ENCODE measurements at regions not wholly inside any gene's neighbourhood (a gene's known extent, or its start where the extent isn't known, plus 50 kb on each side); places are given as distances from the start of the nearest gene placed in this dataset.

DNA sequence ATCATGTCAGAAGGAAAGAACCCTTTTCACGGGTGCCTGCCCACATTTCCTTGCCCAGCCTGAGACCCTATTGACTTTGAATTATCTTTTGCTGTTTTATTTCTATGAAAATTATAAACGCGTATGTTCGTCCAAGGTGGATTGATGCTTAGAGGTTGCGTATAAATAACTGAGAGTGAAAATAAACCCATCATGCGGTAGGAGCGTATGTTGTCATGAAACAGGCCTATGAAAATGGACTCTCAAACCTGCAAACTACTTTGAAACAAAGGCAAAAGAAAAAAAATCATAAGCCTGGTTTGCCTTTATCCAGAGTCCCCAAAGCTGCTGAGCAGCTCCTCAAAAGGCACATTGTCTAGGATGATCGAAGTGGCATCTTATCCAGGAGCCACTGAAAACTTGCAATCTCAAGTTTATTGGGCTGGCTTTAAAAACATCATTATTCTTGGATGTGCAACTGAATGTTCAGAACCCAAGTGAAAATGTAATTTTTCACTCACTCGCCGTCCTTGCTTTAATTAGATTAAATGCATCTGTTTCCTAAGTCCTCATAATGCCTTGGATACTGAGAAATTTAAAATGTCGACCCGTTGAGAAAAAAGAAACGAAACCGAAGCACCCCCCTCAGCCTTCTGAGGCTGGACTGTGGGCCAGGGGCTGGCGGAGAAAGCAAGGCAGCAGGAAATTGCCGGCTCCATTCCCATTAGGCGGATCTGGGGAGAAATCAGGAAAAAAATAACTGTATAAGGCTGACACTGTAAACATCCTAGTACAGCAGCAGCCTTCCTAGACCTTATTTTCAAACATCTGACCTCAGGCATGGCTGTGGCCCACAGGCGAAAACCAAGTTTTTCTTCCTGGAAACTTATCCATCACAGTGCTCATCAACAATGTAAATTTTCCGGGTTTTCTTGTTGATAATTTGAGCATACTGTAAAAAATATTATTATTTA, 82.9 kb upstream of the PPARA start:
- DNase-seq: no peak

DNA sequence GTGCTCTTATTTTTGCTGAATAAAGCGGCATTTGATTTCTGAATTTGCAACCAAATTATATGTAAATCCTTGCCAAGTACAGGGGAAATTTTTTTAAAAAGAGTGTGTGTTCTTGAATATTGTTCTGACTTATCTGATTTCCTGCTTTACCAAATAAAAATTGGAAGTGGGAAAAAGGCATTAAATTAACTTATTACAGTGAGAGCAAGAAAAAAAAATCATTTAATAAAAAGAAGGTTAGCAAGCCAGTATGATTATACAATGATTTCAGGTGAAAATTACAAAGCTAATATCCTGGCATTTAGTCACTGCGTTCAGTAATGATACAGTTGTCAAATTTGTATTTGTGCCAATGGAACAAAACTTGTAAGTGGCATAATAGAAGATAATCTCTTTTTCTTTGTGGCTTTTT, 82.1 kb upstream of the PPARA start:
- no peak for DNase-seq

DNA sequence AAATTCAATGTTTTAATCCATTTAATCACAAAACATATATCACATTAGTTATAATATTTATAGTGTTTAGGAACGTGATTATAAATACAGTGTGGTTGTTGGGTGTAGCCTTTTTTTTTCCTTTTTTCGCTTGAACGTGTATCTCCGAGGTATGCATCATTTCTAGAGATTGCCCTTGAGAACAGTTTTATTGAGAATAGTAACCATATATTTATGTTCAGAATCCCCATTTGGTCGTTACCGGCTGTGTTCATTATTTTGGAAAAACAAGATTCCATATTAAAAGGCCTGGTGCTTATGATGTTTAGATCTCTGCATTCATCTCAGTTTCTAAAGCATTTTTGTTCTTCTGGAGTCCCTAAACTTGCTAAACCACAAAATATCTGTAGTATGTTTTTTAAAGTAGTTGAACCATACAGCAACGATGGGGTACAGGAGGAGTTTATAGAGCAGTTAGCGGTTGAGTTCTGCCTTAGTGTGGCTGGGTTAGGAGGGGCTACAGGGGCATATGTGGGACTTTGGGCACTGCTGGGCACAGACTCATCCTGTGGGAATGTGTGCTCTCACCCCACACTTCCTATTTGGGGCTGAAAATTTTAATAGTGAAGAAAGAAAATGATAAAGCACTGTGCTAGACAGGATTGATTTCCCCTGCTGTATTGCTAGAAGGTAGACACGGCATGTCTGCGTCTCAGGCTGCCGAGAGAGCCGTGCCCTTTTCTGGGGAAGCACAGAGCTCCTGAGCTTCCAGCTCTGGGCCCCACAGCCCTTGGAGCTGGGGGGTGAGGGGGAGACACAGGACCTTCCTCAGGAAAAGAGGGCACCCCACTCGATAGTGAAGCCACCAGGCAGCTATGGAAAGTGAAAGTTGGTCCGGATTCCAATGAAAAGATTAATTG, 81.5 kb upstream of the PPARA start:
- no peak for DNase-seq

DNA sequence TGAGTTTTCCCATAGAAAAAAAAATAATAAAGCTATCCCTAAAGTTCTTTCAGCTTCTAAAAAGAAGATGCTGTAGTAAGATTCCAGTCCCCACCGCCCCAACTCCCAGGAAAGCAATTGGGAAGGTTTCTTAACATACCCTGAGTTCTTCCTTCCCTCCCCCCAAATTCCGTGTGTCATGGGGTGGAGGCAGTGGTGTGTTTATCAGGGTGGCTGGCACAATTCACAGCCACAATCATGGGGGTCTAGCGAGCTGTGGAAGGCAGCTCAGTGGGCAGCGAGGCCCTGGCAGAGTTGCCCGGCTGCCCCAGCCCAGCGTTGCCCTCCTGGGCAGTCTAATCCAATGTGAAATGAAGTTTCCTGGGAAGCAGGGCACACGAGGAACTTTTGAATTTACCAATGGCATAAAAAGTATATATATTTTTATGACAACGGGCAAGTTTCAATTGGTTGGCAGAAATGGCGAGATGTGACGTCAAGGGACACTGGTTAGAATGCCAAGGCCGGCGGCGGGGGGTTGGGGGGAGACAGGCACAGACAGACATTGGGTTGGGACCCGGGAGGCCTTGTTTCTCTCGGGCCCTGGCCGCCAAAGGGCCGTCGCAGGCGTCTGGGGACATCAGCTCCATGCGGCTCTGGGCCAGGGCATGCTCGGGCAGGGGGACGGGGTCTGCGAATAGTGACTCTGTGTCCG, 80.7 kb upstream of the PPARA start:
- peak; percentile 66 for DNase-seq

DNA sequence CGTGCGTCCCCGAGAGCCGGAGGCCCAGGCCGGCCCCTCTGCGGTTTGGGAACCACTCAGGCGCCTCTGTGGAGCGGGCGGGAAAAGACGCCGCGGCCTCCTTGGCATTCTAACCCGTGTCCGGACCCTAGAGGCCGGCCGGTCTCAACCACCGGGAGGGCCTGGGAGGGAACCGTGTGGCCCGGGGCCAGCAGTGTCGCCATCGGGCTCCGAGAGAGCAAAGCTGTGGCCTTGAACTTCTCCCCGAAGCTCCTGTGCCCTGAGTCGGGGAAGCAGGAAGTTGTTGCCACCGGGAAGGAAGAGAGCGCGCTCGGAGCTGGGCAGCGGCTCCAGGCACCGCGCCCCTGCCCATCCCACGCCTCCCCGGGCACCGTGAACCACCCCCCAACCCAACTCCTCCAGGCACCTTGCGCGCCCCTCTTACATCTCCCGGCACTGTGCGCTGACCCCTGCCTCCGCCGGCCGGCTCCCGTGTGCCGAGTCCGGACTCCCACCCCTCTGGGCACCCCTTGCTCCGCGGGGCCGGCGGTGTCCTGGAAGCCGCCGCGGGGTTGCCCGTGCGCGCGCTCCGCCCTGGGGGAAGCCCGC, 80.0 kb upstream of the PPARA start:
- no peak for DNase-seq

DNA sequence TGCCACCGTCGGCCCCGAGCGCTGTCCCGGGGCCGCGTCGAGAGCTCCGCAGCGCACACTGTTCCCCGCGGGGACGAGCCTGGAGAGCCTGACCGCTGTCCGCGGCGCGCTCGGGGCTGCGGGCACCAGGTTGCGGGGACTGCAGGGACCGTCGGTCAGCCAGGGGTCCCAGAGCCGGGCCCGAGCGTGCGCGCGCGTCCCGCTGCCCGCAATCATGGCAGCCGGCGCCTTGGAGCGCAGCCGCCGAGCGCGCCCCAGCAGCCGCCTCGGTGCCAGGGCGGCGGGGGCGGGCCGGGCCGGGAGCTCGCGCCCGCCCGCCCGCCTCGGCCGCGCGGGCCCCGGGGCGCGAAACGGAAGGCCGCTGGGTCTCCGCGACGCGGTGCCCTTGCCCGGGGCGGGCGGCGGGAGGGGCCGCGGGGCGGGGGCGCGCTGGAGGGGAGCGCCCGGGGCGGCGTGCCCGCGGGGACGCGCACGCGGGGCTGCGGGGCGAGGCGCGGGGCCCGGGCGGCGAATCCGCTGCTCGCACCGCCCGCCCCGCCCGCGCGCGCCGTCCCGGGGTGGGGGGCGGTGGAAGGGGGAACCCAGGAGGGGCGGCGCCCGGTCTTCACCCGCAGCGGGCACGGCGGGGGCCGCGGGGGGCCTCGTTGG, 79.4 kb upstream of the PPARA start:
- DNase-seq: no peak

DNA sequence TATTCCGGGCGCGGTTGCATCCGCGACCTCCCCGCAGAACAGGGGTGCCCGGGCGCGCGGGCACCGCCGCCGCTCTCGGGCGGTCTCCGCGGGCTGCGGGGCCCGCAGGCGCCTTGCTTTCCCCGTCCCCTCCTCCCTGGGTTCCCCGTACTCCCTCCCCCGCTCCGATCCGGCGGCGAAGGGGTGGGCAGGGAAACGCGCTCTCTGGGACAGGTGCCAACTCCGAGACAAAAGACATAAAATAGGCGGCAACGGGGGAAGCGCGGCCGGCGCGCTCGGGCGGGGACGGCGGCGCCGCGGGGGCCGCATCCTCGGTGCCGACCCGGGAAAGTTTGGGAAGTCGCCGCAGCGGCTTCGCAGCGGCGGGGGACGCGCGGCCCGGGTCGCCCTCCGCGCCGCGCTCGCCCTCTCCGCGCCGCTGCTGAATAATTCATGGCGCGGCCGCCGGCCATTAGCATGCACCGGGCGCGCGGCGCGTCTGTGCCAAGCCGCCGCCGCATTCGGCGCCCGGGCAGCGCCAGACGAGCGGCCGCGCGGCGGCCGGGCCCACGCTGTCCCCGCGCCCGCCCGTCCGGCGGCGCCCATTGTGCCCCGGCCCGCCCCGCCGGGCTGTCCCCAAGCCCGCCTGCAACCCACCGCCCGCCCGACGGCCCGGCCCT, 78.7 kb upstream of the PPARA start:
- peak; percentile 47 for DNase-seq

DNA sequence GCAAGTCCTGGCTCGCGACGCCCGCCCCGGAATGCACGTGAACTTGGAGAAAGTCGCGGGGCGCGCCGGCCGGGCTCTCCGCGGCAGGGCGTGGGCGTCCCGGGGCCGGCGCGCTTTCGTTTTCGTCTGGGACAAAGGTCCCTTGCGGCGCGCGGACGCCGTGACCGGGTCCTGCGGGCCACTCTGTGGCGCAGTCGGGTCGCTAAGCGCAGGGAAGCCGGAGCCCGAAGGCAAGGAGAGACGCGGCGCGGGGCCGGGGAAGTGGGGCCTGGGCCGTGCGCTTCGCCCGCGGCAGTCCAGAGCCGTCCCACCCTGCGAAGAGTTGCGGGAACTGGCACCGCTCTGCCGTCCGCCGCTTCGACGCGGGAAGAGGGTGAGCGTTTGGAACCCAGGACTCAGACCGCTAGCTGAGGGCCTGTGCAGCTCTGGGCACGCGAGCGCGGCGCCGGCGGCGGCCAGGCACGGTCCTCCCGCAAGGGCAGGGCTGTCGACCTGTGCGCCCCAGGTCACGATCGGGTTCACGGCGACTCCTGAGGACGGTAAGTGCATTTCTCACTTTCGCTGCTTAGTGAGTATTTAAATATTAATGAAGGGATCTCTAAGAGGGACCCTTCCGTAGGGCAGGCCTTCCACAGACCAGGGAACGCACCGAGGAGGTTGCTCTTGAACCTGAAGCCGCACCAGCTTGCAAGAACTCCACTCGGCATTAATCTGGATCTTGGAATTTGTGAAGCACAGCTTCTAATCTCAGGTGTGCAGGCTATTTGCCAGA, 78.0 kb upstream of the PPARA start:
- no peak for DNase-seq

DNA sequence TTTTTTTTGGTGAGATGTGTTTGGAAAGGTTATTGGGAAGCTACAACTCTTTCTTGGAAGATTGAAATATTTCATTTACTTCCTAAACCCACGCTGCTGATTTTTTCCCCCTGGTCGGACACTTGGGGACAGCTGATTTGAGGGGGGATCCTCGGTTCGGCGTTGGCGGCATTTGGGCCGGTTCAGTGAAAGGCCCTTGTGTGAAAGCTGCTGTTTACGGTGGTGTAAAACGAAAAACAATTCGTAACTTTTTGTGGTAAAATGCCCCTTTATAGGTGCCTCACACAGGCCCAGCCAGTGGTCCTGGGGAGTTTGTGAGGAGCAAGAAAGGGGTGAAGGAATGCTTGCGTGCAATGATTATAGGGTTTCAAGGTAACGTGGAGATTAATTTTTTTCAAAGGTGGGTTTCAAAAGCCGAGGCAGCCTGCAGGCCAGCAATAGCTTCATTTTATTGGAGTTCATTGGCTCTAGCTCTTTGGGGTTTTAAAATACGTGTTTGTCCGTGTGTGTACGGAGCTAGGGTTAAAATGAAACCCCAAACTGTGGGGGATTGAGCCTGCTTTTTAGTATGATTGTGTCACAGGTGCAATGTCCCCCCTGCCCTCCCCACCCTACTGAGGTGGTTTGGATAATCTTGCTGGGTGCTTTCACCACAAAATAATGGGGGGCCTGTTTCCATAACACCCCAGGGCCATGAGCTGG, 77.2 kb upstream of the PPARA start:
- no peak for DNase-seq

DNA sequence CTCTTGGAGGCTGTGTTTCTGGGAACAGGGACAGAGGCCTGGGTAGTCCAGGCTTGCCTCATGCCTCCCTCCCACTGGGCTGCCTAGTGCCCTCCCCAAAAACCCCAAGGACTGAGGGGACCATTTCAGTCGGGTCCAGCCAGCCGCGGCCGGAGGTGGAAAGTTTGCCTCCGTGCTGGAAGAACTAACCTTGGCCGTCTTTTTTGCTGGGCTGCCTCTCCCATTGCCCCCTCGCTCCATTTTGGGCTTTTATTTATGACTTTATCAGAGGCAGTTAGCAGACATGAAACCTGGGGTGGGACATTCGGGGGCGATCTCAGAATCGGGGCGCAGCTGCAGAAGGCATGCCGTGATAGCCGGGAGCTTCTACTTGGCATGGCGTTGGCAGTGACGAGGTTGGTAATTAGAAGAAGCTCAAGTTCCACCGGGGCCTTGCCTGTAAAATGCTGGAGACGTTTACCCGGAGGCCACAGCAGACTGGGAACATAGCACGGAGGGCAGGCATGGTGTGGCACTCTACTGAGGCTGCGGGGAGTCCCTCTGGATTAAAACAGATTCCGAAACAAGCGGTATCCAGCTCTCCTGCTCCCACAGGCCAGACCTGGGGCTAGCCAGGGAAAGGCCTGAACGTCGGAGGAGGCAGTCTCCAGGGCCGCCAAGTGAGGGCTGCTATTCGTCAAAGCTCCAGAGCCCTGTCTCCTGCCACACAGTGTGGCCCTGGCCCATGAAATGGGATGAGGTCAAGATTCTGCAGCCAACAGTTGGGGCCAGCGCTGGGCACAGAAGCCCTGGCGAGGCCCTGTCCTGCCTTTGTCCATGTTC, 76.4 kb upstream of the PPARA start:
- no peak for DNase-seq

DNA sequence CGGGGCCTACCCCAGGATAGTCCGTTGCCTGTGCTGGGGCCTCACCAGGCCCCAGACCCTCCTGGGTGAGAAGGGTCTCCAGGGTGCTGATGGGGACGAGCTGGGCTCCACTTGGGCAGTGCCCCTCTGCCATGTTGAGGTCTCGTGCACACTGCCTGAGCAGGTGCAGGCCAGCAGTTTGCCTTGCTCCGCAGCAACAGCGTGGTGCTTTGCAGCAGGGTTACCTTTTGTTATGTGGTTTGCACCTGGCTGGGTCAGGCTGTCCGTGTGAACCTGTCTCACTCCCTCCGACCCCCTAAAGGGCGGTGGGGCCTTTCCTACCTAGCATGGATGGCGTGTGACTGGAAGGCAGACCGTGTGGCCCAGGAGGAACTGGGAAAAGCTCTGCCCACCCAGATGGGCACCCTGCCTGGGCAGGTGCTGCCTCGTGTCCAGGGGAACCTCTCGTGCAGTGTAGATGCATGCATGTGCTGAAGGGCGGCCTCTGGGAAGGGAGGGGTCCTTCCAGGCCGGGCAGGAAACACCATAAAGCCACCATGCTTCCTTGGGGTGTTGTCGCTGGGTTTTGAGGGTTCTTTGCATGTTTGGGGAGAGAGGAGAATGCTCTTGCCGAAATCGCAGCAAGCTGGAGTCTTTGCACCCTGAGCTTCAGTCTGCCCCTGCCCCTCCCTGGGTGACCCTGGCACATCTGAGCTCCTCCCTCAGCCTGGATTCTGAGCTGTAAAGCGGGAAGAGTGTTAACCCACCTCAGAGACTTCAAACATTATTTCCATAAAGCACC, 75.4 kb upstream of the PPARA start:
- DNase-seq: no peak

DNA sequence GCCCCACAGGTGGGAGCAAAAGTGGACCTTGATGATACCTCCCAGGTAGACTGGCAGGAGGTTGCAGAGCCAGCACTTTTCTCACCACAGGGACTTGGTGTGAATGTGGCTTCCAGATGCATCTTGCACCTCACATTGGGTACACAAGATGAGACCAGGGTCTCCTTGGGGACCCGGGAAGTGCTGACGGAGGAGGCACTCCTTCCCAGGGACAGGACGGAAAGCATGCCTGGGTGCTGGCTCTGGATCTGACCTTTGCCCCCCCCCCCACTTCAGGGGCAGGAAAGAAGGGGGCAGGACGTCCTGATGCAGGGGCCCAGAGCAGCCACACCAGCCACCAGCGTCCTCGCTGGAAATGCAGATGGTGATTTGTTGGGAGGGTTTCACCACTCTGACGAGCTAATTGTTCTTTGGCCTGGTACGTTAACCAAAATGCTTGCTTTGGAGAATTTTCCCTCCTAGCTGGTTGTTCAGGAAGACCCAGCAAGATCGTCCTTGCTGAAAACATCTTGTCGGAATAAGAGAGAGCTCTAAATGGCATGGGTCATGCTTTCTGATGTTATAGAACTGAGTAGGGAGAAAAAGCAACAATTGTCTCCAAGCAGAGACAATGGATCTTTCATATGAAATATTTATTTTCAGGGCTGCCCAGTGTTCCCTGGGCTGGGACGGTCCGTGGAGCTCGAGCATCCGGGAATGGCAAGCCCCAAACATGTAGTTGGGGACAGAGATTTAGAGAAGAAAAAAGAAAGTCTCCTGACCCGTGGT, 74.4 kb upstream of the PPARA start:
- DNase-seq: no peak

DNA sequence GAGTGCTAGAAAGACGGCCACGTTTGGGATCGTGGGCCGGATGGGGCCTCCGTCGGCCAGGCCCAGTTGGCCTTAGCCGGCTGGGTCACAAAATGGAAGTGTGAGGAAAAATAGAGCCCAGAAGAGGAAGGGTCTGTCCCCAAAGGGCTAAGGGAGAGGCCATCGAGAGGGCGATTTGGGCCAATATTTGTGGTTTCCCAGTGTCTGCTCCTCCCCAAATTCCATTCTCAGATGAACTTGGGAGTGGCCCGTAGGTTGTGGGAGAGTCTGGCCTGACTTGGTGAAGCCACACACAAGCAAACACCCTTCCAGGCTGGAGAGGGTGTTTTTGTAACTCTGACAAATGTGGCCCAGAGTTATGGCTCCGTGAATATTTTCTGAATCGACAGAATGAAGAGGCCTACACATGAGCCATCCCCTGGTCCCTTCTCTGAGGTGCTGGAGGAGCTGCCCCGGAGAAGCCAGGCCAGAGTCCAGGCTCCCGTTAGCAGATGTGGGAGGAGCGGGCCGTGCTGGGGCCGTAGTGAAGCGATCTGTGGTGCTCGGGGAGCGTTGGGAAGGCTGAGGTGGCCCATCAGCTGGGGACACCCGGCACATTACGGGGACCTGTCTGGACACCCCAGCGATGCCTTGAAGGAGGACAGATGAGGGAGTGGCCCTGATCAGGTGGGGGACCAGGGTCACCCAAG, 73.5 kb upstream of the PPARA start:
- DNase-seq: no peak

DNA sequence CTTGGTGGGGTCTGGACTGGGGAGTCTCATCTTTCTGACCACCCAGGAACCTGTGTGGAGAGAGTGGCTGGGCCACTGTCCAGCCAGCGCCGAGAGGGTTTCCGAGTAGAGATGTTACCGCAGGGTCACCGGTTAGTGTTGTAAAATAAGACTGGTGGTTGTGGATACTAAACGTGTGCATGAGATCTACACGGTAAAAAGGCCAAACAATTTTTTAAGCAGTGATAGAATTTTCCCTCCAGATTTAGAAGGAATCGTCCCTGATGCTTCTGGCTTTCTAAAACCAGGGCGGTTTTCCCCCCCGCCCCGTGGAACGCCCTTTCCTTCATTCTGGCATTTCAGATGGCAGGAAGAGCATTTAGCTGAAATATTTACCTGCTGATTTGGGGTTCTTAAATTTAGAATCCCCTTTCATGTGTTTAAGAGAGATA, 72.6 kb upstream of the PPARA start:
- no peak for DNase-seq

DNA sequence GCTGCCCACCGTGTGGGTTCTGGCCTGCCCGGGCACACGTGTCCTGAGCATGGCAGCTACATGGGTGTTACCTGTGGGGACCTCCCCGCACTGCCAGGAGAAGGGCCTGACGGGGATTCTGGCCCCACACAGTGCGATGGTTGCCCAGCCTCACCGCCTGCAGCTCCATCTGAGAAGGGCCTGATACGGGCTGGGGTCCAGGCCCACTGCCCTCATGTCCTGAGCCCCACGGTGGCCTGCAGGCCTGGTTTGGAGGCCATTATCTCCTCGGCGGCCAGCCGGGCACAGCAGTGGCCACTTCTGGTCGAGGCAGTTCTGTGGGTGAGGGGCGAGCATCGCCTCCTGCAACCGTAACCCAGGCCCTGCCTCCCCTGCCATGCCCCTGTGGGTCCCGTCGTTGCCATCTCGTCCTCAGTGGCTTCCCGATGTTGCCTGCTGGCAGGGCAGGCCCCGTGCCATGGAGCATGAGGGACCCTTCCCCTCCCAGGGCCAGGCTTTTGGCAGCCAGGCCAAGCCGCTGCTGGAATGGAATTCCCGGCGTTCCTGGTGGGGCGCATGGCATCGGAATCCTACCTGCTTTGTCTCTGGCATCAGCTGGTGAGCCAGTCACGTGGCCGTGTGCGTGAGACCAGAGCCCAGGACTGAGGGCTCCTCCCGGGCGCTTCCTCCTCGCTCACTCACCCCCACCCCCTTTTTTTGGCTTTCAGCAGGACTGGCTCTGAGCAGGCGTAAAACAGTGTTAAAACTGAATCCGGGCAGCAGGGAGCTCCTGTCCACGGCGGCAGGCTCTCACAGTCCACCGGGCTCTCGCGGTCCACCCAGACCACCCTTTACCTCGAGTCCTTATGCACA, 71.9 kb upstream of the PPARA start:
- DNase-seq: peak; percentile 61

Measured in DMS79 (cell line).